LNCAP (cell line): ENCODE measurements at regions not wholly inside any gene's neighbourhood (a gene's known extent, or its start where the extent isn't known, plus 50 kb on each side); places are given as distances from the start of the nearest gene placed in this dataset.

Experiments
- CTCF ChIP-seq: fragments of 450-650 bp; IDR thresholded peaks from 2 replicates; pipeline ENCODE4 v1.5.1; 2017; ENCODE audit warnings: mild to moderate bottlenecking

GRCh38 chr2:242020196-242021004 is 150.9 kb downstream of the RTP5 start:
- TF ChIP-seq CTCF = no peak

- no peak for TF ChIP-seq CTCF
Measured at GRCh38 chr2:242022550-242023290, 153.2 kb downstream of the RTP5 start.

GRCh38 chr2:242024751-242025355 is 155.3 kb downstream of the RTP5 start:
- TF ChIP-seq CTCF = no peak

- no peak for TF ChIP-seq CTCF
Measured at GRCh38 chr2:242027676-242028450, 158.3 kb downstream of the RTP5 start.

GRCh38 chr2:242029422-242030225 is 160.1 kb downstream of the RTP5 start:
- no peak for TF ChIP-seq CTCF

GRCh38 chr2:242030226-242030575 is 160.7 kb downstream of the RTP5 start:
- TF ChIP-seq CTCF = no peak

- TF ChIP-seq CTCF = no peak
Measured at GRCh38 chr2:242030858-242031257, 161.3 kb downstream of the RTP5 start.
